Left forelimb (tissue), 1 donor: ENCODE measurements at regions not wholly inside any gene's neighbourhood (a gene's known extent, or its start where the extent isn't known, plus 50 kb on each side); places are given as distances from the start of the nearest gene placed in this dataset.
"Not testable (repeated sequence)": the region's sequence is repeated elsewhere in the genome, so short reads cannot be mapped to it uniquely, and the experiment has no call there.

Source experiments
- DNase-seq: peaks from one replicate; pipeline ENCODE4 v3.0.0-alpha.2; 2018; ENCODE audit warnings: low spot score

- DNase-seq: no peak
Observed at GRCh38 chr10:37467246-37467645, 341.8 kb downstream of the ANKRD30A start.

DNA sequence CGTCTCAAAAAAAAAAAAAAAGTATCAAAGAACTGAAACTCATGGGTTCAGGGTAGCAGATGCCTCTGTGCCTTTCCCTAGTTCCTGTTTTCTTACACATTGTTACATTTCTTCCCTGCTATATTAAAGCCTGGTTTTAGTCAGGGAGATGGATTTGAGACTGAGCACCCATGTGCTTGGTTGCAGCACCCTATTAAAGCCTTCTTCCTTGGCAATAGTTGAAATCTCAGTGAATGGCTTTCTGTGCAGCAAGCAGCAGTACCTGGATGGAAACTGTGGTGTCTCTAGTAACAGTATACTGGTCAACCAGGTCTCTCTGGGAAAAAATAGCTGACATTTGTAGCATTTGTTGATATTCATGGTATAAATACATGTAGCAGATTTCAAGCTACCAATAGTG lies 331.1 kb downstream of the ANKRD30A start:
- DNase-seq: no peak

- no peak for DNase-seq
Observed at GRCh38 chr10:37448161-37448560, 322.8 kb downstream of the ANKRD30A start.

GRCh38 chr10:37442882-37443281 lies 317.5 kb downstream of the ANKRD30A start:
- no peak for DNase-seq

GRCh38 chr10:37441224-37441623 lies 315.8 kb downstream of the ANKRD30A start:
- not testable (repeated sequence) for DNase-seq

DNA sequence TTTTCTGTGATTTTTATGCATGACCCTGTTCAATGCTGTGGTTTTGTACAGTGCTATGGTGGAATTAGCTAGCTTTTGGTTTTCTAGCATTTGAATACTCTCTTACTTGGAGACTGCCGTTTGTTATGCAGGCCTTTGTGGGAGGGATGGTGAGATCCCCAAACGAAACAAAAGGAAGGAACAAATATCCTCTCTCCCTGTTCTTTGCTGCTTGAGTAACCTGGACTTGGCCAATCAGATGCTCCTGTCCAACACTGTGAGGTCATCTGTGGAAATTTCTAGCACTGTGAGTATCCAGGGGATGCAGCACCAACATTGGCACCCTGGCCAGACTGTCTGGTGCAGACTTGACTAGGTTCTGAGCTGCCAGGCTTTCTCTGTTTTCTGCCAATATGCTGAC lies 314.4 kb downstream of the ANKRD30A start:
- DNase-seq: no peak

DNA sequence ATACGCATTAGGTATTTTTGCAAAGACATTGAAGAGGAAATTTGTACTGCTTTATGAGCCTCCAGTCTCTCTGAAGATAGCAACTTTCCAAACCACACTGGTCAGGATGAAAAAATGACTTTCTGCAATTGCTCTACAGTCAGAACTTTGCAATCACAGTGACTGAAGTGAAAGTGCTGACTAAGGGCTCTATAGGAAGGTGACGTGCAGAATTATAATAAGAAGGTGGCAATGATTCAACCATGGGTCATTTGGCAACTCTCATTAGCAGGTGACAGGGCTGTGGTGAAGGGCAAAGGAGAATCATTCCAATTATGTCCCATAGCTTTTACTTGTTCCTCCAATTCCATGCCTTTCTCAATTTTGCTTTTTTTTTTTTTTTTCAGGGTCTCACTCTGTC lies 311.0 kb downstream of the ANKRD30A start:
- no peak for DNase-seq

- DNase-seq: no peak
Observed at GRCh38 chr10:37434091-37434490, 308.7 kb downstream of the ANKRD30A start.
